ENCODE measurements at regions not wholly inside any gene's neighbourhood (a gene's known extent, or its start where the extent isn't known, plus 50 kb on each side); places are given as distances from the start of the nearest gene placed in this dataset.

- TF ChIP-seq CTCF (IDR thresholded peaks at IDR 0.05; ENCODE audit: low read depth, low read length) = no peak
These were observed 307.9 kb upstream of the ROPN1 start for GRCh38 chr3:124299831-124300230.

GRCh38 chr3:124300416-124300815 lies 308.5 kb upstream of the ROPN1 start:
- TF ChIP-seq CTCF (IDR thresholded peaks at IDR 0.05; ENCODE audit: low read depth, low read length) = no peak
- no peak overlapping the region for H3K4me3 ChIP-seq (ENCODE audit: low read depth, low read length)

More at GRCh38 chr3:124299831-124300230, 307.9 kb upstream of the ROPN1 start:
- H3K4me3 ChIP-seq (ENCODE audit: low read depth, low read length) = no peak overlapping the region

GRCh38 chr3:124303305-124303910 lies 311.5 kb upstream of the ROPN1 start:
- no peak overlapping the region for H3K4me3 ChIP-seq (ENCODE audit: low read depth, low read length)
- TF ChIP-seq CTCF (IDR thresholded peaks at IDR 0.05; ENCODE audit: low read depth, low read length) = no peak

- TF ChIP-seq CTCF (IDR thresholded peaks at IDR 0.05; ENCODE audit: low read depth, low read length) = no peak
- H3K4me3 ChIP-seq (ENCODE audit: low read depth, low read length) = no peak overlapping the region
These were observed 314.7 kb upstream of the ROPN1 start for GRCh38 chr3:124306665-124307064.

- no peak overlapping the region for H3K4me3 ChIP-seq (ENCODE audit: low read depth, low read length)
- TF ChIP-seq CTCF (IDR thresholded peaks at IDR 0.05; ENCODE audit: low read depth, low read length) = no peak
These were observed 321.7 kb upstream of the ROPN1 start for GRCh38 chr3:124313621-124314020.

- TF ChIP-seq CTCF (IDR thresholded peaks at IDR 0.05; ENCODE audit: low read depth, low read length) = no peak
- no peak overlapping the region for H3K4me3 ChIP-seq (ENCODE audit: low read depth, low read length)
These were observed 323.5 kb upstream of the ROPN1 start for GRCh38 chr3:124315215-124316033.

GRCh38 chr3:124316034-124316287 lies 324.0 kb upstream of the ROPN1 start:
- TF ChIP-seq CTCF (IDR thresholded peaks at IDR 0.05; ENCODE audit: low read depth, low read length) = no peak
- H3K4me3 ChIP-seq (ENCODE audit: low read depth, low read length) = no peak overlapping the region
